ENCODE measurements at regions not wholly inside any gene's neighbourhood (a gene's known extent, or its start where the extent isn't known, plus 50 kb on each side); places are given as distances from the start of the nearest gene placed in this dataset.
"Not testable (repeated sequence)": the region's sequence is repeated elsewhere in the genome, so short reads cannot be mapped to it uniquely, and the experiment has no call there.

DNA sequence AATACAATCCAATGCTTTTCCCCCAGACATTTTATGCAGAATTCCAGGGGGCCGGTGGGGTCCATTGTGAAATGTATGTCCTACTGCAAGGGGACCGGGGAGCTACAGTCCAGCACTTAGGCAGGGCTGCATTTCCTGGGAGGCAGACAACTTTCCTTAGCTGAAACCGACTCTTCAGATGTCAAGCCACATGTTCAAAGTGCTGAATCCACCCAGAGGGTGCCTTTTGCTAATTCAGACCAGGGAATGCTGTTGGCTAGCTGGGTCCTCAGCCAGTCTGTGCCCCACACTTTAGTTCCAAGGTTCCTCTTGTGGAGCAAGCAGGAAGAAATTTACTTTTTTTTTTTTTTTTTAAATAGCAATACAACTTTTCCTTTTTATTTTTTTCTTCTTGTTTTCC is 219.5 kb upstream of the LRTM1 start:
- DNase-seq = no peak

DNA sequence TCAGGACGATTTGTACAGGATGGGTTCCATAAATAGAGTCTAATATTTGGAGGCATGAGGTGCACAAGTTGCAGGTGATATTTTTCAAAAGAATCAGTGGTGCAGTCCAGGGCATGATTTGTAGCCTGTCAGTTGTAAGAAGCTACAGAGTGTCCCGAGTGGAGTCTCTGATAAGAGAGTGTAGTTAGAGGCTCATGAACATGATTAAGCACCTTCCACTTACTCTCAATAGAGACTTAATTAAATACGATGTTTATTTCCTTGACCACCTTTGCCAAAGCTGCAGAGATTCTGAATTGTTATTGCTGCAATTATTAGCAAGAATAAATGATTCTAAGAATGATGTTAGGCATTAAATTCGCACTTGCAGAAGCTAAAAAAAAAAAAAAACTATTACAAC is 218.4 kb upstream of the LRTM1 start:
- DNase-seq = no peak

DNA sequence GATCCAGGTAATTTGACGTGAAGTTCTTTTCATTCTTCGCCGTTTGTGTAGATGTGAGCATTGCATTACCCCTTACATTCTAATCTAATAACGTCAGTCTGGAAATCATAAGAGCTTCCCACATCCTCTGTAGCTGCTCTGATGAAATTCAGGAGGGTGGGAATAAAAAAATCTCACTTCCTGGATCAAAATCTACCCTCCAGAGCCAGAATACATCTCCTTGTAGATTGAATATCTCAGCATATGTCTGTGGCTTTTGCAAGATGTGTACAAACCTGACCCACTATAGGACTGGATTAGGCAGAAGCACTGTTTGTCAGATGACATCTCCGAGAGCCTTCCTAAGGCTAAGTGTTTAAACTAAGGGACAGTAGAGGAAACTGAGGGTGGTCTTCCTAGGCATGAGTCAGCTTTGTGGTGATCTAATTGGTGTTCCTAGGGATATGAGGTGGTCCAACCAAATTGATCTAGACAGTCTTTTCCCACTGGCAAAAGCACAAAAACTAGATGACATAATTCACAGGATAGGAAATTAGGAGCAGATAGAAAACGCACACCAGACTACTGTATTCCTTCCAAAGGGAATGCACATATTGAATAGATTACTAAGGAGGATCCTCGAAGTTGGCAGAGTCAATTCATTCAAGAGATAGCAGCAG is 216.3 kb upstream of the LRTM1 start:
- DNase-seq = no peak

DNA sequence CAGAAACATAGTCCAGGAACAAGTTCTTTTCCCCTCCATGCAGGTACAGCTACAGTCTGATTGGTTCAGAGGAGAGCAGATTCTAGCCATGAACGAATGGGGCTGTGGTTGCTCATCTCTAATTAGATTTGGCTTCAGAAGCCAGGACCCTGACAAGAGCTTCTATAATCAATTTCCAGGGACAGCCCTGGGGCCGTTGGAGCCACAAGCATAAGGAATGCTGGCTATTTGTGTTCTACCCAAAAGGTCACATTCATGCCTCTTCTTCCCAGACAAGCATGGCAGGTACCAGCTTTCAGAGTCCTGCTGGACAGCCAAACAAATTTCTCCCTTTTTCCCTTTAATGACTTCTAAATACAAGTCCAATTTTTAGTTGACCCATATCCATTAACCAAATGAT is 215.5 kb upstream of the LRTM1 start:
- no peak for DNase-seq

DNA sequence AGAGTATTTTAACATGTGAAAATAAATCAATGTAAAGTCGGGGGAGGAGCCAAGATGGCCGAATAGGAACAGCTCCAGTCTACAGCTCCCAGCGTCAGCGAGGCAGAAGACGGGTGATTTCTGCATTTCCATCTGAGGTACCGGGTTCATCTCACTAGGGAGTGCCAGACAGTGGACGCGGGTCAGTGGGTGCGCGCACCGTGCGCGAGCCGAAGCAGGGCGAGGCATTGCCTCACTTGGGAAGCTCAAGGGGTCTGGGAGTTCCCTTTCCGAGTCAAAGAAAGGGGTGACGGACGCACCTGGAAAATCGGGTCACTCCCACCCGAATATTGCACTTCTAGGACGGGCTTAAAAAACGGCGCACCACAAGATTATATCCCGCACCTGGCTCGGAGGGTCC is 208.4 kb upstream of the LRTM1 start:
- not testable (repeated sequence) for DNase-seq

DNA sequence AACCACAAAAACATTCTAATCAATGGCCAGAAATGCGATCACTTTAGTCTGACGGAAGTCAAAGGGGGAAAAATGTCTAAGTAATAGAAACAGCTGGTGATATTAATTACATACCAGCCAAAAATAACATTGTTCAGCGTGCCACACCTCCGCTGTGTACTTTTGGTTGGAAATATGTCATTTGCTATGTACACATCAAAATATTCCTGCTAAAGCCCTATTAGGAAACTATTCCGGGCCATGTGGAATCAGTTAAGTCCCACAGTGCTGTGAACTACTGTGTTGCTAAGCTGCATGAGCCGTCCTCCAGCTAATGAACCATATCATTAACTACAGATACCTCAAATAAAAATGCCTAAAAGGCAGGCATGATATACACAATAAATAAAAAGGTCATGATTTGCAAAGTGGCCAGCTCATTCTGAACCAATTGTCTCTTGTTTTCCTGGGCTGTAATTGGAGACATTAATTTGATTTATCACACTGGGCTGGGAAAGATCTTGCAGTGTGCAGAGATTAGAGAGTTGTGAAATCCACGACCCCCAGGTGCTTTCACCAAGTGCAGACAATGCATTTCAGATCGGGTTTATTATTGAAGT is 200.5 kb upstream of the LRTM1 start:
- DNase-seq = no peak

DNA sequence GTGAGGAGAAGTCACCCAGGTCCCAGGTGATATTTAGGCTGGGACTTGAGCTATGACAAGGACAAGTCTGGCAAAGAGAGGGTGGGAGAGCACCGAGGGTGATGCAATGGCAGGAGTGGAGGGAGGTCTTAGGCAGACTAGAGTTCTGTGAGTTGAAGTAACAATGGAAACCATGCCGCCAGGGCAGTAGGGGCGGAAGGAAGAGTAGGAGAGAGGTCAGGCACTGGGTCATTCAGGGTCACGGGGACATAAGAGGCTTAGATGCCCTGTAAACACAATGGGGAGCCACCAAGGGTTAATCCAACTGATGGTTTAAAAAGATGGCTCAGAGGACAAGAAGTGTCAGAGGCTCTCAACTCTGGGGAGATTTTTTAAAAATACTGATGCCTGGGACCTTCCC is 199.7 kb upstream of the LRTM1 start:
- DNase-seq = no peak

DNA sequence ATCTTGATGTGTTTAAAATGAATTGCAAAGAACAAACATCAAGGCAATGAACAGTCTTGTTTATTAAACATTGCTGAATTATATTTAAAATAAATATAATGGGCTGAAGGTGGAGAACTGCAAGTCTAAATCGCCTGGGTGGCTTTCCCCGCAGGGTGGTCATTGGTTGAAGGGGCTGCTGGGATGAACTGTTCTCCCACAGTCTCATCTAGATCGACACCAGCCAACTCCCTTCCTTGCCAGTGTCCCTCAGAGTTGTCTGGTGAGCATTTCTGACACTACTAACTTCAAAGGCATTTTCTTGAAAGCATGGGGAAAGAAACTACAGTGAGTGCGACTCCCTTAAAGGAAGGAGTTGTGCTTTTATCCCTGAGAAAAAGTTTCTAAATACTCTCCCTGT is 196.5 kb upstream of the LRTM1 start:
- DNase-seq = no peak

Data from T-helper 2 cell (primary cell).